Left forelimb (tissue), 1 donor: ENCODE measurements at regions not wholly inside any gene's neighbourhood (a gene's known extent, or its start where the extent isn't known, plus 50 kb on each side); places are given as distances from the start of the nearest gene placed in this dataset.
A peak's percentile ranks its signal among the peaks of the same experiment; 100 is the strongest.
"Not testable (repeated sequence)": the region's sequence is repeated elsewhere in the genome, so short reads cannot be mapped to it uniquely, and the experiment has no call there.

ENCODE experiments used
- DNase-seq: peaks from one replicate; pipeline ENCODE4 v3.0.0-alpha.2; 2018; ENCODE audit warnings: low spot score

GRCh38 chr13:80074811-80075210 is 266.1 kb downstream of the SPRY2 start:
- DNase-seq, result no peak

GRCh38 chr13:80074143-80074752 is 266.7 kb downstream of the SPRY2 start:
- no peak for DNase-seq

DNA sequence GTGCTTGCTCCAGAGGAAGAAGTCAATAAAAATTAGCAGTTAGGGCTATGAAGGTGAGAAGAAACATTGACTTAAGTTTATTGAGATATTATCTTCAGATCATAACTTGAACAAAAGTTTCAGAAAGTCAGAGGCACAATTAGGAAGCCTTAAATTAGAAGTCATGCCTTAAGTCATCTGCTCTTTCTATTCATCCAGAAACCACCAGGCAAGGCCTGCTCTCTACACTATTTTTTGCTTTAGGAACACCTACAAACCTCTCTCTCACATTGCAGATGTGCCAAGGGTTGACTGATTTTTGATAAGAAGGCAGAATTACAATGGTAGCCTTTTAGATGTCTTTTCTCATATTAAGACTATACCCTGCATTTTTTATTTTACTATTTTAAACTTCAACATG is 268.7 kb downstream of the SPRY2 start:
- no peak for DNase-seq

DNA sequence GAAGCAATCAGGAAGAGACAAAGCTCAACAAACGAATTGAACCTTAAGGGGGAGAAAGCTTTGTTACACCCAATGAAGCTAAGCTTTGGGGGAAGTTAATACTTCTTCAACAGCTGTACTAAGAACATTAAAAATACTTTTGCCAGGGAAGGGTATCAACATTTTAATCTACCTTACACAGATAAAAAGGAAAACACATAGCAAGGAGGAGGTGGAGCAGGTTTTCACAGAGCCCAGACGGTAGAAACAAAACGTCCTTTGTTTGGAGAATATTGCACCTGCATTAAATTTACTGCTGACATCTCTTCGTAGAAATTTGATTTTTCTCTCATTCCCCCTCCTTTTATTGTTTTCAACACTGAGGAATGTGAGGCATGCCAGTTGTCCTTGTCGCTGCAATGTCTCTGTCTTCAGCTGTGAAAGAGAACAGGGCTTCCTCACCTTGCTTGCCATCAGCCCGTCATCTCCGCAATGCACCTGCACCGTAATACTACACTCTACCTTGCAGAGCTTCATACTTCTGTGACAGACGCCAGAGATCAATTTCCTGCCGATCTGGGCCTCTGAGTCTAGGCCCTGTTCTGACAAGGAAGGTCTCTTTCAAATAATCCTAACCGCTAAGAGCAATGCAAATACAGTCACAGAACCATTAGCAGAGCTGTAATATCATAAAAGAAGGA is 270.8 kb downstream of the SPRY2 start:
- no peak for DNase-seq

DNA sequence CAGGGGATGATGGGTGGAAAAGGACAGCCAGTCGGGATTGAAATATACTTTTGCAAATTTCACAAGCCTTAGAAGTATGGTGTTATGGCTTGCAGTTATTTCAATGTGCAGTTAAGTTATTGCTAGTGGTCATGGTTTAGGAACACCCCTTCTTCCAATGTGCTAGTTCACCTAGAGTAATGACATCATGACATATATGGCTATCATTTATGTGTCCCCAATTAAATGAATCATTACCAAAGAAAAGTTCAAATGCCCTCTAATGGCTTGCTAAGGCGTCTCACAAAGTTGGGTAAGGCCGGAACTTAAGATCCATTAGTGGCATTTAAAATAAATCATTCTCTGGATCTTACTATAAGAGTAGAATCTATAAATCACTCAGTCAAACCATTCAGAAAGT is 271.6 kb downstream of the SPRY2 start:
- no peak for DNase-seq

- no peak for DNase-seq
Measured at GRCh38 chr13:80065996-80066395, 274.9 kb downstream of the SPRY2 start.

DNA sequence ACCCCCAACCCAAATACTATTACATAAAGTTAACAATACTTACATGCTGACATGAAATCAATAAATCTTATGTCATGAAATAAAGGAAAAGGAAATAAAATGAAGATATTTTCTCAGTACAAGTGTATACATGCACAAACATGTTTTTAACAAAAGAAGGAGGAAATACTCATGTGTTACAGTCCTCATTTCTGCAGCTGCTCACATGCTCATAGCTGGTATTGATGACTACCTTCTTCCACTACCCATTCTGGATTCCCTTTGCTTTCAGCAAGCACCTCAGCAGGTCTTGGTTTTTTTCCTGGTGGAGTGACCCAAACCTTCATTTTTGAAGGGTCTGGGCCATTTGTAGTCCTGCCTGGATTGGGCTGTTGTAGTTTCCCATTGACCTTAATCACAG is 278.5 kb downstream of the SPRY2 start:
- DNase-seq, result not testable (repeated sequence)

GRCh38 chr13:80059789-80060188 is 281.1 kb downstream of the SPRY2 start:
- DNase-seq, result no peak

DNA sequence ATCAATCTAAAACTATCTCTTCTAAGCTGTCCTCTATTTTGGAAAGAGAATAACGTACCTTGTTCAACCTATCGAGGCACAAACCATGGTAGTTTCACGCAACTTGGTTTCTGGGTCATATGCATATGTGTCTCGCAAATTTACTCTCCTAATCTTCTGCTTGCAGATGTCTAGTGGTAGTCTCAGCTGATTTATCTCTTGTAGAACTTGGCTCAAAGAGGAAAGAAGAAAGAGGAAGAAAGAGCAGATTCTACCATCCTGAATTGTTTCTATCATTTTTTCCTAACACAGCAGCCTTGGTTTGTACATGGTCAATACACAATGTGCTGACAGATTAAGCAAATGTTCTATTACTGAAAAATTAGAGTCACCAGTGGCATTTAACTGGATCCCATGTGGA is 282.3 kb downstream of the SPRY2 start:
- no peak for DNase-seq

- no peak for DNase-seq
Measured at GRCh38 chr13:80055847-80056246, 285.1 kb downstream of the SPRY2 start.

GRCh38 chr13:80054806-80055205 is 286.1 kb downstream of the SPRY2 start:
- no peak for DNase-seq

GRCh38 chr13:80052286-80052685 is 288.6 kb downstream of the SPRY2 start:
- DNase-seq, result no peak

GRCh38 chr13:80050252-80050651 is 290.7 kb downstream of the SPRY2 start:
- DNase-seq, result no peak

DNA sequence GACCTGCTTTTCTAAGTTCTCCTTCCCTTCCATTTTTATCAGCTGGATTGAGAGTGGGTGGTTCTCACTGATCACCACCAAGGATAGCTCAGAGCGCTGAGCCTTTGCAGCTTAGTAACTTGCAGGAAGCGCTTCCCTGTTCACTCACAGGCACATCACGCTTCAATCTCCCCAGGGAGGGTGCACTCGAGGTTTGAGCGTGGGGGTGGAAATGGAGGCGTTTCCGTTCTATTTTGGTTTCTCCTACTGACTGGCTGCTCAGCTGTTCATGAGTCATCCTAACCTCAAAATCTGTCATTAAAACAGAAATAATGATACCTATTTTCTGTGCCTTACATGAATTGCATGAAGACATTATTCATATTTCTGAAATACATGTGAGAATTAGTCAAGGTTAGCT is 292.1 kb downstream of the SPRY2 start:
- DNase-seq, result peak; percentile 76

DNA sequence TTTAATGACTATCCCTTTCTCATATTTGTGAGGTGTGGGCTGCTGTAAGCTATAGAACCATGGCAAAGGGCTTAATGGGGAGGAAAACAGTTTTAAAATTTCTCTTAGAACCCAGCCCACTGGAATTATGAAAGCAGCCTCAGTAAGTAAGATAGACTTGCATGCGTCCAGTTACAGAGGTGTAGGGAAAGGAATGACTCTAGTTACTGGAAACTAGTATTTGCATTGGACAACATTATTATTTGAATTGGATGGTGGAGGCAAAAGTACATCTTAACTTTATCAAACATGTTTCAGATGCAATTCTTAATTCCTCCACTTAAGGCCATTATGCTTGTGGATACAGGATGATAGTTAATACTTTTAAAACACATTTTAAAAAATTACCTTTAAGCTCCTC is 292.9 kb downstream of the SPRY2 start:
- DNase-seq, result no peak

GRCh38 chr13:80047406-80047805 is 293.5 kb downstream of the SPRY2 start:
- DNase-seq, result no peak

GRCh38 chr13:80040981-80041317 is 300.0 kb downstream of the SPRY2 start:
- no peak for DNase-seq

GRCh38 chr13:80040196-80040980 is 300.5 kb downstream of the SPRY2 start:
- no peak for DNase-seq

DNA sequence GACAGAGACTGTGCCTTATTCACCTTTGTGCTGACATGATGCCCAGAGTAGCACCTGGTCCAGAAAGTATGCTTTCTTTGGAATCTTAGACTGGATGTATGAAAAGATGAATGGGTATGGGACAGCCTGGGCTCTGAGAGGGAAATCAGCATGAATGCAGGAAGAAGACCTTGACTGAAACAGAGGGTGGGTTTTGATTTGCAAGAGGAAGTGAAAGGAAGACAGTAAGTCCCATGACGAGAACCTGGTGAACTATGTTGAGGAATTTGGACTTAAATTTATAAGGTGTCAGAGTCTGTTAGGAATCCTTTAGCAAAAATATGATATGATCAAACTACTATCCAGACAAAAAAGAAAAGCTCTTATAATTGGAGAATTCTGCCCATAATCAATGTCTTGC is 301.9 kb downstream of the SPRY2 start:
- no peak for DNase-seq

DNA sequence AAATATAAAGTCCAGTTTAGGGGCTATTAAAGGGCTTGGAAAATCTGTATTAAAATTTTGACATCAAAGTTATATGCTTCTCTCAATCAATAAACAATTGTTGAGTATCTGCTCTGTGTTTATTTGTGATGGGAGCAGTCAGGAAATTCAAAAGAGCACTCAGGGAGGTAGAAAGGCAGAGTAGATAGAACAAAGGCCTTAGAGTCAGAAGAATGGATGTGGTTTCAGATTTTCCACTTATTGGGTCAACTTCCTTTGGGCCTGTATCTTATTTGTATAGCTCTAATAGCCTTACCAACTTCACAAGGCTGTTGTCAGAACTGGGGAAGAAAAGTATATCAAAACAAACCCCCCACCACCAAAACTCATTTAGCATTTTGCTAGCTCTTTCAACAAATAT is 302.6 kb downstream of the SPRY2 start:
- DNase-seq, result no peak

DNA sequence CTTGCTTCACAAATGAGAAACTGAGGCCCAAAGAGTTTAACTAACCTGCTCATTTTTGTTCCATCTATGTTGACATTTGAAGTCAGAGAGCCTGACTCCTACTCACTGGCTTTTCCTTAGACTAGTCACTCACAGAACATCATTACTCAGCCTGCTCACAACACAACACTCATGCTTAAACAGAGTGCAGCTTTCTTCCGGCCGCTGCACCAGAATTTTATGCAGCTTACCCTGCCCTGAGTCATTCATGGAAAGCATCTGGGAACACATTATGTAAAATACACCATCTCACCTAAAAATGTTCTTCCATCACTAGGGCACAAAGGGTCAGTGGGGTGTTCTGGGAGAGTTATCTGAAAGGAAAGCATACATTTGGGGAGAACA is 303.4 kb downstream of the SPRY2 start:
- no peak for DNase-seq

- DNase-seq, result no peak
Measured at GRCh38 chr13:80036845-80037504, 304.0 kb downstream of the SPRY2 start.

GRCh38 chr13:80035096-80035495 is 305.8 kb downstream of the SPRY2 start:
- no peak for DNase-seq
